HEK293 (cell line): ENCODE measurements at regions not wholly inside any gene's neighbourhood (a gene's known extent, or its start where the extent isn't known, plus 50 kb on each side); places are given as distances from the start of the nearest gene placed in this dataset.

ENCODE experiments used
- KLF17 ChIP-seq: fragments of 450-650 bp; formaldehyde crosslinking; IDR thresholded peaks from 2 replicates; pipeline ENCODE4 v1.5.1; 2016; ENCODE audit warnings: missing biosample characterization, missing genetic modification characterization
- KLF8 ChIP-seq: fragments of 450-650 bp; formaldehyde crosslinking; IDR thresholded peaks from 2 replicates; pipeline ENCODE4 v1.5.1; 2016; ENCODE audit warnings: missing biosample characterization, missing genetic modification characterization
- OSR2 ChIP-seq: fragments of 450-650 bp; formaldehyde crosslinking; IDR thresholded peaks from 2 replicates; pipeline ENCODE4 v1.5.1; 2016; ENCODE audit warnings: missing biosample characterization, missing genetic modification characterization
- ZBTB26 ChIP-seq: fragments of 450-650 bp; formaldehyde crosslinking; optimal IDR thresholded peaks from 2 replicates; pipeline ENCODE3; 2016; ENCODE audit warnings: missing biosample characterization, mild to moderate bottlenecking, missing genetic modification characterization
- ZNF274 ChIP-seq, 2 experiments: fragments of 200-500 bp in 1 of 2; fragments of 450-650 bp in 1 of 2; sonication (Bioruptor generic) in 1 of 2; formaldehyde crosslinking in 1 of 2; IDR thresholded peaks; 2 replicates each; pipeline versions ENCODE4 v1.5.1 to v1.6.1; 2014 to 2016; ENCODE audit warnings: borderline replicate concordance in 1 of 2, inconsistent platforms in 1 of 2, low read length in 1 of 2, missing biosample characterization in 1 of 2, missing genetic modification characterization in 1 of 2
- ZNF513 ChIP-seq: fragments of 450-650 bp; IDR thresholded peaks from 2 replicates; pipeline ENCODE4 v1.5.1; 2018; ENCODE audit warnings: missing biosample characterization, missing genetic modification characterization

- no peak for TF ChIP-seq ZNF274 (IDR thresholded peaks at IDR 0.05; ENCODE audit: low read length)
- TF ChIP-seq ZNF274 (tag by site-specific recombination; IDR thresholded peaks at IDR 0.05; ENCODE audit: borderline replicate concordance), result no peak
- no peak for TF ChIP-seq KLF8
- no peak for TF ChIP-seq OSR2
- TF ChIP-seq ZBTB26, result no peak
- no peak for TF ChIP-seq KLF17 (tag by site-specific recombination)
- no peak for TF ChIP-seq ZNF513 (tag by site-specific recombination)
Observed at GRCh38 chr20:11195169-11195568, 521.4 kb upstream of the JAG1 start.
